Fibroblast of skin of back (primary cell): ENCODE measurements at regions not wholly inside any gene's neighbourhood (a gene's known extent, or its start where the extent isn't known, plus 50 kb on each side); places are given as distances from the start of the nearest gene placed in this dataset.

Experiments
- DNase-seq: peaks from one replicate; pipeline ENCODE4 v3.0.0-alpha.2; 2013

DNA sequence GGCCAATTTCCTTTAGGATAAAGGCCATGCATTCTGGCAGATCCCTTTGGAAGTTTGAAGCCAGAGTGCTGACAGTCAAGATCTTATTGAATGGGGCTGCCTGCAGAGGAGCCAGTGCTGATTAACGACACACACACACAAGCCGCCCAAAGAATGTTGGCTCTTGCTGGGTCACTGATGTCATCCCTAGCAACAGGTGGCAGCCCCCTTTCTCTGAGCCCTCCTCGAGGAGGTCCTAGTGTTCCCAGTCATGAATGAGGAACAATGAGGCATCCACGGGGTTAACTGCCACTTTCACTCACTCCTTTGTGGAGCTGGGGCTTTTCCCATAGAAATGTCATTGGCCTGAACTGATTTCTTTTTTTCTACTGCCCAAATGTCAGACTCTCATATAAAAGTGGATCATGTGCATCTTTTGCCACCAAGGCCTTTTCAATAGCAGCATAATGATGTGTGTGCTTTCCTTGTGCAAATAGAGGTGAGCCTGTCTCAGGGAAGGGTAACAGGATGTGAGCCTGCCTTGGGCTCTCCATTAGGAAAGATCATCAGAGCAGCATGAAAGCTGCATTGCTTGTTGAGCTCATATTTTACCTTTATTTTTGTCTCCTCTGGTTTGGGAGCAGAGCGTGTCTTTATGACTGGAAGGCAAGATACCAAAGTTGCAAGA, 301.8 kb upstream of the MTNR1B start:
- no peak for DNase-seq

DNA sequence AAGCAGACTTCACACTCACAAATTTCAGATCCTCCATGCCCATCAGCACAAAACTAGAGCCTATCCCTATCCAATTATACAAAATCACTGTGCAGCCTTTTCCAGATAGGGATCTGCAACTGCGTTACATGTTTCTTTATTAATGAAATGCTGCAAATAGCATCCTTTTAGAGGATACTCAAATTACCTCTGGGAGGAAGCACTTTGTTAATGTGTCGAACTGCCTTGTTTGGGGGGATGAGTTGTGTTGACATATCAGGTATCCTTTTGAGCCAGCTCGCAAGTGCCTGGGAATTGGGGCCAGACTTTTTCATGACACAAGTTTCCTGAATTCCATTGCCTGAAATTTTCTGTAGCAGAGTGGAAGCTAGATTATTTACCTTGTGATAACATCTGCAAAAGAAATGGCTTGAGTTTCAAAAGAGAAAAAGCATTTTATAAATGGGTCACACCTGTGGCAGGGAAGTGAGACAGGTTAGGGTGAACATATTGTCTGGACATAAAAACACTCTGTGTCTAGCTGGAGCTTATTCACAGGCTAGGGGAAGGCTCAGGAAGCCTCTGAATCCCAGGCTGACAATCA, 299.1 kb upstream of the MTNR1B start:
- no peak for DNase-seq

GRCh38 chr11:92671081-92671480, 298.4 kb upstream of the MTNR1B start:
- DNase-seq: no peak

- DNase-seq: no peak
These were observed 294.1 kb upstream of the MTNR1B start for GRCh38 chr11:92675303-92675702.

GRCh38 chr11:92675810-92676209, 293.6 kb upstream of the MTNR1B start:
- no peak for DNase-seq

GRCh38 chr11:92678008-92678611, 291.3 kb upstream of the MTNR1B start:
- no peak for DNase-seq

DNA sequence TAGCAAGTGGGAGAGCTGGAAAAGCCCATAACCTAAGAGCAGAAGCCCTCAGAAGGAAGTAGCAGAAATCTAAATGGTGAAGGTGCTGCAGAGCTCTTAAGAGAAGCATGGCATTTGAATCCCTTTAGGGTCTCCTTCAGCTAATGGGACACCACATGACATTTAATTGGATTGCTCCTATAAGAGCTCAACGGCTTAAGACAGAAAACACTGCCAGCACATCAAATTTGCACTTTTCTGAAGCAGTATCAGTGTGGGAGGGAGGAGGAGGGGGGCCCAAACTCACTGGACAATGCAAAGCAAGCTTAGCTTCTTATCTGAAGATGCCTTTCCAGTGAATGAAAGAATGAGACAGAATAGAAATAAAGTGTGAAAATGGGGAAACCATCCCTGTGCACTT, 287.9 kb upstream of the MTNR1B start:
- no peak for DNase-seq

DNA sequence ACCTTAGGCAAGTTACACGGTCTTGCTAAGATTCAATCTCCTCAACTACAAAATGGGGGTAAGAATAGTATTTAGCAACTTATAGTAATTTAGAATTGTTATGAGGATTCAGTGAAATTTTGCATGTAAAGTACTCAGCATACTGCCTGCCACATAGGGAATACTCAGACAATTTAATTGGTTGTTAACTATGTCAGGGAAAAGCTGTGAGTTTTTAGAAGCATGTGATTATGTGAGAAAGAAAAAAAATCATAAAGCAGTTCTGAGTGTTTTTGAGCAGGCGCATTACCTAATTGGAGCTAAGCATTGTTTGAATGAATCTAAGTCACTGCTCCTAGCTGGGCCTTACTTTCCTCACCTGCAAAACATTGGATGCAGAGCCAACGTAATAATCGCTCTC, 287.3 kb upstream of the MTNR1B start:
- DNase-seq: no peak

- no peak for DNase-seq
These were observed 286.5 kb upstream of the MTNR1B start for GRCh38 chr11:92682952-92683351.

GRCh38 chr11:92685049-92685448, 284.4 kb upstream of the MTNR1B start:
- no peak for DNase-seq

- DNase-seq: peak; percentile 38
These were observed 281.7 kb upstream of the MTNR1B start for GRCh38 chr11:92687724-92688123.

DNA sequence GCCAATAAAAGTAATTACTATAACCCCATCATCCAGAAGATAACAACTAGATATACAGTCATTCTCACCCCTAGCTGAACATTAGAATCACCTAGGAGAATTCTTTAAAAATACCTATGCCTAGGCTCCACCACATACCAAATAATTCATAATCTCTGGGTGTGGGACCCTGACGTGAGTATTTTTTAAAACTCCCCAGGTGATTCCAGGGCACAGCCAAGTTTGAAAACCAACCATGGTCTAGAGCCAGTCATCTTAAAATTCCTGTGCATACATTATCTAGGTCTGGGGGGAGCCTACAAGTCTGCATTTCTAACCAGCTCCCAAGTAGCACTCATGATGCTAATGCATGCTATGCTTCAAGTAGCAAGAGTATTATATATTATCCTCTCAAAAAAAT, 281.0 kb upstream of the MTNR1B start:
- DNase-seq: no peak

DNA sequence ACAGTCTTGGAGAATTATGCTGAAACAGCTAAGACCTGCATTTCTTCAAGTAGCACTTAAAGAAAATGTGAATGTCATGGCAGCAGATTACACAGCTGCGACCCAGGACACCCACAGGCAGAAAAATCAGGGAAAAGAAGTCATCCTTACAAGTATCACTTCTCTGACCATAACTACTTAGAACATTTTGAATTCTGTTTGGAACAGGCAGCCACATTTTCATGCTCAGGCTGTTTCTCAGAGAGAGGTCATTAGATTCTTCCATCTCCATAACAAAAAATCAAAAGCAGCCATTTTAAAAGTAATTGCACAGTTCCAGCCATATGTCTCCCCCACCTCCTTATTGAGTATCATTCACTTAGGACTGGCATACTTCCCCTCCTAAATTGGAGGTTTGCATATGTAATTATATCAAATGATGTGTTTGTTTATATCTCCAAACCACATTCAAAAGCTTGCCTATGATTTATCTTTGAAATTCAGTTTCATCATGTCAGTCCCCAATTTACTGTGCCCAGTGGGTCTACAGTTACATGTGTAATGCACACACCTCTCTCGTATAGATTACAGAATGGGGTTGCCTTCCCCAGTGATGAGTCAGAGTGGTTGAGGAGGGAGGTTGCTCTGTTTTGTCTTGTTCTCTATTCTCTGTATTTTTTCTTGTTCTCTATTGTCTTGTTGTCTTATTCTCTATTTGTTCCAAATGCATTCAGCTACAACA, 276.5 kb upstream of the MTNR1B start:
- peak; percentile 38 for DNase-seq

- no peak for DNase-seq
These were observed 273.4 kb upstream of the MTNR1B start for GRCh38 chr11:92696076-92696475.

DNA sequence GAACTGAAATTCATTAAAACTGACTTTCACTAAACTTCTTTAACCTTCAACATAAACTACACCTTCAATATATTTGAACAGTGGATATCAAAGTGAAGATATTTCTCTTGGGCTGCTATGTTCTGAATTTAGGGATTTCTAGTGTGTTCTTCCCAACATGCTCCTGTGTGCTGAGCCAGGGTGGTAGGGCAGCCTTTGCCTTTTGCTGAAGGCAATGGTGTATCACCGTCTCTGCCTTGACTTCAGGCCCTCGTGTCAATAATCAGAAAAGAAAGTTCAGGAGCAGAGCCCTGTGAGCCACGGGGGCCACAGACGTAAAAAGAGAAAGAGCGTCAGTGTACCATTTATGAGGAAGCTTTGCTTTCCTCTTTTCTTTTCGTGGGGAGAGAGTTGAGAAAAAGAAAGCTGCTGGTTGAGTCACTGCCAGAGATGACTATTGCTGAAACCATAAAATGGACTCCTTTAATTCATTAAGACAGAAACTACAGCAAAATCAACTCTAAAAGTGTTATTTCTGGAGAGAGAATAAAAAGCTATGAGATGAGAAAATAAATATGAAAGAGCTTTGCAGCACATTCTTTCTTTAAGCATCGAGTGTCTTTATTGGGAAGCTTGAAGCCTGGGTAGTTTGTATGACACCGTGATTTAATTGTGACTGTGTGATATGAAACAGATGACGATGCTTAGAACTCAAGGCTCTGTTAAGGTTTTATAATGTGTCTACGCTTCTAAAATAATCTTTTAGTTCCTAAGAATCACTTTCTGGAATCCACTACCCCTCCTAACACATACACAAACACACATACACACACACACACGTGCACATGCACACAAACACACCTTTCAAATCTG, 271.8 kb upstream of the MTNR1B start:
- DNase-seq: peak; percentile 47

DNA sequence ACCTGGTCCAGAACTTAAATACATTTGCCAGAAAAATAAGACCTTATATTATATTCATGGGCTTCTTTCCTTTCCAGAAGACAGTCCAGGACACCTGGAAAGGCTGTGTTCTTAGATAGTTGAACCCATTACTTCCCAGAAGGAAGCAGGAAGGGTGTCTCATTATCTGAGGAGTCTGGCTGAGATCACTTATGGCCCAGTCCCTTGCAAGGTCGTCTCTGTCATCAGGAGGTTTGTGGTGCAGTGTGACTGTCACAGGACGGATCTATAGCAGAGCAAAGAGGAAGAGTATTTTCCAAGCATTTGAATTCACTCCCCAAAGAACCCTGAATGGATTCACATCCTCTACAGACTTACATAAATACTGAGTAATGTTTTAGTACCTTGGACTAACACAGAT, 270.7 kb upstream of the MTNR1B start:
- DNase-seq: no peak

DNA sequence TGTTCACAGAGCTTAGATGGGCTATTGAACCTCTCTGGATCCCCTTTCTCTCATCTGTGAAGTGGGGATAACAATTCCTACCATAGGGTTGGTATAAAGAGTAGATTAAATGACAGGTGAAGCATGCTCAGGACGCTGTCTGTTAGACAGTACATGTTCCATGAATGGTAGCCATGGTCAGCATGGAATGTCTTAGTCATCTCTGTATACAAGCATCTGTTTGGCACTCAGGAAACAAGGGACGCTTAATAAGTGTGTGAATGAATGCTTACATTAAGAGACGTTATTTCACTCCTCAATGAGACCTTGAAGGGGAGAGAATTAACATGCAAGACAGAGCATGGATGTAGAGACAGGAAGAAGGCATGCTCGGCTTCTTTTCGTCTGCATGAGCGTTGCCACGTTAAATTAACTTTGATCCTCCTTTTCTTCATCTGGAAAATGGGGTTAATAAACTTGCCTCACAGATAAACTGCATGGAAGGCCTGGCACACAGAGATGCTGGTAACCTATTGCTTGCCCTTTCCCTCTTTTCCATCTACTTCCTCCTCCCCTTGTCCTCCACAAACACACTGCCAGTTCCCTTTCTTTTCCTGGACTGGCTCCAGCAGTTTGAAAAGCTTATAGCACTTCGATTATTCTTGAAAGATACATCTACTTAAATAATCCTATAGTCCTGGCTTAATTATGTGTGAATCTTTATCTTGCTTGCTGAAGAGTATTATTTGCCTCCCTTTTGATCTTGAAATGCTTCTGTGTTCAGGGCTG, 267.2 kb upstream of the MTNR1B start:
- DNase-seq: peak; percentile 49

DNA sequence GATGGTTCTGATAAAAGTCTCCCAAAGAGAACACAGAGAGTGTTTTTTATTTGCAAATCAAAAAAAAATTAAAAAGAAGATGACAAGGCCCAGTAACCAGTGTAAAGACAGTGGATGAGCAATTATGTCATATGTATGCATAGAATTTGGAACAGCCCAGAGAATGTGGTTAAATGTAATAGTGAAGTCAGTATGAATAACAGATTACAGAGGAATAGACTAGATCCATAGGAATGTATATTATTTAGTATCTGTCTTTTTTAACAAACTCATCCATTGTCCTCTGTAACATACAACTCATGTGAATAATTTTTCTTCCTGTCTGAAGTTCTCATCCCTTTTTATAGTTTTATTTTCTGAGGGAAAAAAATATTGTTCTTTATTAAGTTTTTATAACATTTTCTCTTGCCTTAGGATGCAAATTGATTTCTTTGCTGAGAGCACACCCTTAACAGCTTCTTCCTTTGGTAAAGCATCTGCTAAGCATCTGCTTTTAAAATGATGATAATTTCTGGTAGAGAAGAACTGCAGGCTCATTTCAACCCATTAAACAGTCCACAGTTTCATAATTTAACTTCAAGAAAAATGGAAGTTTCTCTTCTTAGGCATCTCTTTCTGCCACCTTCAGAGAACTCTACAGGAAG, 266.5 kb upstream of the MTNR1B start:
- DNase-seq: peak; percentile 94

GRCh38 chr11:92703449-92703830, 266.0 kb upstream of the MTNR1B start:
- peak; percentile 78 for DNase-seq

DNA sequence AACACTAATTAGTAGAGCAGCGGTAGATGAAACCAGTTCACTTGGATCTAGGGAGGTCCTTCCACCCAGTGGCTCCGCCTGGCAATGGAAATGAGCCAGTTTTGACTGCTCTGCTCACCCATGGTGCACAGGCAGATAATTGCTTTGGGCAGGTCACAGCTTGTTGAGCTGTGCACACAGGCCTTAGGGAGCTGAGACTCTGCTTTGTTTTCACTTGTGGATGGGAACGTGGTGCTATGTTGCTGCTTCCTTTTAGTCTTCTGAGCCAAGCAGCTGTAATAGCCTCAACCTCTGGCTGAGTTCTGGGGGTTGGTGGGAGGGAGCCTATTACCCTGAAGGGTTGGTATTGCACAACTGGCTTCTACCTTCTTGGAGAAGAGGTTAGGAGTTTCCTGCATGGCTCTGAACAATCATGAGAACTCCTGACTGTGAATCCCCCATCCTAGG, 262.3 kb upstream of the MTNR1B start:
- DNase-seq: peak; percentile 22

GRCh38 chr11:92707665-92708064, 261.8 kb upstream of the MTNR1B start:
- peak; percentile 83 for DNase-seq
